A549 (cell line): ENCODE measurements at regions not wholly inside any gene's neighbourhood (a gene's known extent, or its start where the extent isn't known, plus 50 kb on each side); places are given as distances from the start of the nearest gene placed in this dataset.

Experiments
- ATAC-seq, 2 experiments: fragments of 200-7000 bp in 1 of 2; fragments of >200 bp in 1 of 2; cut with Nextera tagmentation in 1 of 2; cut with Tn5 transposase in 1 of 2; 3 replicates each; pipeline versions ENCODE4 v1.8.0 to v1.9.1; 2018 to 2020; ENCODE audit warnings: mild to moderate bottlenecking in 1 of 2, moderate library complexity in 1 of 2
- CTCF ChIA-PET: fragments of 300-600 bp; sonication (Branson Sonifier 250); formaldehyde crosslinking; extraction: SDS; loops from one replicate; lab custom pipeline; 2021; ENCODE audit warnings: antibody characterized with exemption, inconsistent platforms; lab: Yijun Ruan, JAX
- POLR2A ChIA-PET: fragments of 350-600 bp; formaldehyde crosslinking; extraction: SDS; loops from one replicate; lab custom pipeline; 2021; ENCODE audit warnings: antibody characterized with exemption, inconsistent platforms; lab: Yijun Ruan, JAX
- DNase-seq, 2 experiments: peaks; one replicate each; pipeline versions ENCODE4 v3.0.0 to v3.0.0-alpha.2; 2011 to 2016; ENCODE audit warnings: low read depth in 1 of 2, low spot score in 1 of 2
- FAIRE-seq: peaks from 2 replicates; lab custom pipeline; 2011; peaks lifted over from hg19 to GRCh38; lab: Jason Lieb, UNC
- H3K27ac ChIP-seq, 2 experiments: fragments of >200 bp; sonication (Bioruptor Twin); formaldehyde crosslinking; 3 replicates each; pipeline ENCODE4 v1.5.1; 2016 to 2017
- H3K4me1 ChIP-seq: fragments of >200 bp; sonication (Bioruptor Twin); formaldehyde crosslinking; 3 replicates; pipeline ENCODE4 v1.6.1; 2016
- H3K4me2 ChIP-seq: fragments of >200 bp; sonication (Bioruptor Twin); formaldehyde crosslinking; 3 replicates; pipeline ENCODE4 v1.6.1; 2016
- H3K4me3 ChIP-seq: fragments of >200 bp; sonication (Bioruptor Twin); formaldehyde crosslinking; 3 replicates; pipeline ENCODE4 v1.5.1; 2016
- H3K9me3 ChIP-seq: fragments of >200 bp; sonication (Bioruptor Twin); formaldehyde crosslinking; 3 replicates; pipeline ENCODE4 v1.6.1; 2016
- ATOH8 ChIP-seq: fragments of 250-450 bp; sonication (Bioruptor Pico); IDR thresholded peaks from 2 replicates; pipeline ENCODE4 v1.5.0; 2020; ENCODE audit warnings: low read depth, mild to moderate bottlenecking, moderate library complexity
- CEBPB ChIP-seq, 2 experiments: fragments of >200 bp in 1 of 2; sonication (Bioruptor Twin) in 1 of 2; formaldehyde crosslinking in 1 of 2; IDR thresholded peaks; 2 replicates each; pipeline ENCODE4 v1.6.1; 2012 to 2016
- CHD2 ChIP-seq: fragments of 150-350 bp; IDR thresholded peaks from 2 replicates; pipeline ENCODE4 v1.6.1; 2014; ENCODE audit warnings: low read length; ENCODE audit not compliant: partially characterized antibody
- CHD4 ChIP-seq: fragments of 200-600 bp; sonication (generic); IDR thresholded peaks from 2 replicates; pipeline ENCODE4 v1.6.1; 2016; ENCODE audit warnings: antibody characterized with exemption, mild to moderate bottlenecking, borderline replicate concordance
- EHMT2 ChIP-seq: fragments of 200-600 bp; sonication (generic); IDR thresholded peaks from 2 replicates; pipeline ENCODE4 v1.6.1; 2016; ENCODE audit warnings: antibody characterized with exemption, low read depth, mild to moderate bottlenecking, moderate library complexity
- ESRRA ChIP-seq: fragments of 150-350 bp; IDR thresholded peaks from 2 replicates; pipeline ENCODE4 v1.6.1; 2014; ENCODE audit warnings: mild to moderate bottlenecking, low read length, borderline replicate concordance
- FOSB ChIP-seq: fragments of 250-450 bp; sonication (Bioruptor Pico); IDR thresholded peaks from 2 replicates; pipeline ENCODE4 v1.5.0; 2020; ENCODE audit warnings: mild to moderate bottlenecking, moderate library complexity
- FOXS1 ChIP-seq: fragments of 250-450 bp; sonication (Bioruptor Pico); IDR thresholded peaks from 2 replicates; pipeline ENCODE4 v1.5.0; 2020; ENCODE audit warnings: mild to moderate bottlenecking, moderate library complexity
- HEYL ChIP-seq: fragments of 250-450 bp; sonication (Bioruptor Pico); IDR thresholded peaks from 2 replicates; pipeline ENCODE4 v1.8.0; 2021; ENCODE audit warnings: mild to moderate bottlenecking, moderate library complexity
- HMGXB4 ChIP-seq: fragments of 250-450 bp; sonication (Bioruptor Pico); IDR thresholded peaks from 2 replicates; pipeline ENCODE4 v1.5.0; 2021; ENCODE audit warnings: mild to moderate bottlenecking, moderate library complexity, borderline replicate concordance
- HOXA7 ChIP-seq: fragments of 250-450 bp; sonication (Bioruptor Pico); IDR thresholded peaks from 2 replicates; pipeline ENCODE4 v1.5.0; 2020; ENCODE audit warnings: mild to moderate bottlenecking, moderate library complexity
- HOXB5 ChIP-seq: fragments of 250-450 bp; sonication (Bioruptor Pico); IDR thresholded peaks from 2 replicates; pipeline ENCODE4 v1.5.0; 2020; ENCODE audit warnings: mild to moderate bottlenecking, moderate library complexity
- JUNB ChIP-seq: fragments of >200 bp; sonication (Bioruptor Twin); formaldehyde crosslinking; IDR thresholded peaks from 2 replicates; pipeline ENCODE4 v1.6.1; 2016
- KDM5A ChIP-seq: fragments of 200-600 bp; sonication (generic); IDR thresholded peaks from 2 replicates; pipeline ENCODE4 v1.6.1; 2016; ENCODE audit warnings: antibody characterized with exemption, mild to moderate bottlenecking
- MAFK ChIP-seq: fragments of 450-650 bp; IDR thresholded peaks from 2 replicates; pipeline ENCODE4 v1.6.1; 2014; ENCODE audit not compliant: partially characterized antibody
- PBX3 ChIP-seq: IDR thresholded peaks from 2 replicates; pipeline ENCODE4 v1.6.1; 2012
- POLR2A ChIP-seq: IDR thresholded peaks from 2 replicates; pipeline ENCODE4 v1.6.1; 2012; ENCODE audit warnings: mild to moderate bottlenecking, low read length
- RARB ChIP-seq: fragments of 250-450 bp; sonication (Bioruptor Pico); IDR thresholded peaks from 2 replicates; pipeline ENCODE4 v1.8.0; 2021; ENCODE audit warnings: mild to moderate bottlenecking, moderate library complexity
- RCOR1 ChIP-seq: fragments of 150-350 bp; IDR thresholded peaks from 2 replicates; pipeline ENCODE4 v1.6.1; 2014; ENCODE audit warnings: antibody characterized with exemption, low read length, low read depth
- SREBF2 ChIP-seq: fragments of 450-650 bp; IDR thresholded peaks from 2 replicates; pipeline ENCODE4 v1.6.1; 2014; ENCODE audit warnings: mild to moderate bottlenecking, moderate library complexity
- TFCP2L1 ChIP-seq: fragments of 250-450 bp; sonication (Bioruptor Pico); IDR thresholded peaks from 2 replicates; pipeline ENCODE4 v1.5.0; 2021; ENCODE audit warnings: mild to moderate bottlenecking
- ZFP36 ChIP-seq: fragments of 450-650 bp; IDR thresholded peaks from 2 replicates; pipeline ENCODE4 v1.6.1; 2014; ENCODE audit warnings: borderline replicate concordance; ENCODE audit not compliant: partially characterized antibody
- ZSCAN20 ChIP-seq: fragments of 250-450 bp; sonication (Bioruptor Pico); IDR thresholded peaks from 2 replicates; pipeline ENCODE4 v1.8.0; 2022; ENCODE audit warnings: mild to moderate bottlenecking, moderate library complexity
- WGBS: methylation state at CpG from one replicate; pipeline ENCODE4 v1.1.6; 2017; ENCODE audit errors: missing lambda C conversion rate; 5-methylcytosine and 5-hydroxymethylcytosine counted together
- TF ChIP-seq, protein P1 (sequence below): fragments of 150-350 bp; IDR thresholded peaks from 2 replicates; pipeline ENCODE4 v1.6.1; 2014; ENCODE audit warnings: low read depth, mild to moderate bottlenecking, low read length
- TF ChIP-seq, protein P2 (sequence below): fragments of 450-650 bp; IDR thresholded peaks from 2 replicates; pipeline ENCODE4 v1.6.1; 2014; ENCODE audit warnings: antibody characterized with exemption

- DNase-seq = no peak
- 56% methylated on average over 3 of the region's 3 CpGs for WGBS
- FAIRE-seq = no peak
- POLR2A ChIA-PET = no interaction called here
- no peak for ATAC-seq
- no peaks in the 10 kb centered on the region; the same call in 2 of the 3 replicates for H3K9me3 ChIP-seq
- CTCF ChIA-PET = no interaction called here
- TF ChIP-seq ZSCAN20 (no peak), FOXS1 (no peak), JUNB (no peak), ESRRA (no peak), HMGXB4 (no peak), CHD4 (no peak), POLR2A (no peak), HEYL (no peak), RCOR1 (no peak), EHMT2 (no peak), CEBPB (IDR thresholded peaks at IDR 0.05) (no peak), SREBF2 (no peak), HOXA7 (CRISPR knock-in tag) (no peak), ATOH8 (CRISPR knock-in tag) (no peak), HOXB5 (CRISPR knock-in tag) (no peak), CHD2 (no peak), TFCP2L1 (CRISPR knock-in tag) (no peak), KDM5A (no peak)
- TF ChIP-seq, protein P1, sequence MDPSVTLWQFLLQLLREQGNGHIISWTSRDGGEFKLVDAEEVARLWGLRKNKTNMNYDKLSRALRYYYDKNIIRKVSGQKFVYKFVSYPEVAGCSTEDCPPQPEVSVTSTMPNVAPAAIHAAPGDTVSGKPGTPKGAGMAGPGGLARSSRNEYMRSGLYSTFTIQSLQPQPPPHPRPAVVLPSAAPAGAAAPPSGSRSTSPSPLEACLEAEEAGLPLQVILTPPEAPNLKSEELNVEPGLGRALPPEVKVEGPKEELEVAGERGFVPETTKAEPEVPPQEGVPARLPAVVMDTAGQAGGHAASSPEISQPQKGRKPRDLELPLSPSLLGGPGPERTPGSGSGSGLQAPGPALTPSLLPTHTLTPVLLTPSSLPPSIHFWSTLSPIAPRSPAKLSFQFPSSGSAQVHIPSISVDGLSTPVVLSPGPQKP = no peak
- TF ChIP-seq, protein P2, sequence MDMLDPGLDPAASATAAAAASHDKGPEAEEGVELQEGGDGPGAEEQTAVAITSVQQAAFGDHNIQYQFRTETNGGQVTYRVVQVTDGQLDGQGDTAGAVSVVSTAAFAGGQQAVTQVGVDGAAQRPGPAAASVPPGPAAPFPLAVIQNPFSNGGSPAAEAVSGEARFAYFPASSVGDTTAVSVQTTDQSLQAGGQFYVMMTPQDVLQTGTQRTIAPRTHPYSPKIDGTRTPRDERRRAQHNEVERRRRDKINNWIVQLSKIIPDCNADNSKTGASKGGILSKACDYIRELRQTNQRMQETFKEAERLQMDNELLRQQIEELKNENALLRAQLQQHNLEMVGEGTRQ = no peak
- no peaks in the 10 kb centered on the region for H3K4me1 ChIP-seq
- no peak overlapping the region for H3K27ac ChIP-seq
- H3K4me2 ChIP-seq = no peak overlapping the region
- no peak overlapping the region for H3K4me3 ChIP-seq
These were observed 337.2 kb upstream of the CDH6 start for GRCh38 chr5:30856242-30856641.

DNA sequence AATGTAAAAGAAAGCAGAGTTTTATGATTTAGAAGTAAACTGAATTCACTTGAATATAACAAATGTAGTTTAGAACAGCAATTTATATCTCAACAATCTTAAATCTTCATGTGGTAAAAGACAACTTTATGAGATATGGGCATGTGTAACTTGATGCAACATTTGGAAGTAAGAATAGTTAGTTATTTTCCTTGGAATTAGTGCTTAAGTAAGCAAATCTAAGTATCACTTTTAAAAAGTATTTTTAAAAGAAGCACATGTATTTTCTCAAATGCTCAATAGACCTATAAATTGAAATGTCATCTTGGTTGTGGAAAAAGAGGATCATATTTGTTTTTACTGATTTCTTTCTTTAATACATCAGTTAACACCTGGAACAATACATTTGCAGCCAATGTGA lies 340.3 kb upstream of the CDH6 start:
- Histone ChIP-seq H3K27ac (no peak overlapping the region), H3K4me1 (no peaks in the 10 kb centered on the region), H3K9me3 (no peaks in the 10 kb centered on the region; the same call in 2 of the 3 replicates), H3K4me2 (no peak overlapping the region), H3K4me3 (no peak overlapping the region)
- POLR2A ChIA-PET = no interaction called here
- TF ChIP-seq FOSB (no peak), ZFP36 (no peak), MAFK (peak; percentile 34), PBX3 (no peak), RARB (CRISPR knock-in tag) (no peak), TFCP2L1 (CRISPR knock-in tag) (no peak)
- FAIRE-seq (no peak), ATAC-seq (no peak), DNase-seq (no peak)
- CTCF ChIA-PET = no interaction called here
